HCT116 (cell line): ENCODE measurements at regions not wholly inside any gene's neighbourhood (a gene's known extent, or its start where the extent isn't known, plus 50 kb on each side); places are given as distances from the start of the nearest gene placed in this dataset.

Experiments
- ATAC-seq: fragments of 200-7000 bp; cut with Tn5 transposase; 2 replicates; pipeline ENCODE4 v1.9.1; 2020; ENCODE audit warnings: mild to moderate bottlenecking, moderate library complexity
- BruUV-seq: library from RNA; stranded (reverse); fragments of 400-500 nt; replicated peaks from 2 replicates; lab custom pipeline; 2021; lab: Mats Ljungman, UMichigan
- CTCF ChIA-PET: fragments of 300-600 bp; sonication (Branson Sonifier 250); formaldehyde crosslinking; loops from one replicate; lab custom pipeline; 2021; ENCODE audit warnings: antibody characterized with exemption; lab: Charles Lee
- POLR2A ChIA-PET: fragments of 300-600, 350-600 bp; sonication (Branson Sonifier 250); formaldehyde crosslinking; loops from one replicate; lab custom pipeline; 2021; ENCODE audit warnings: antibody characterized with exemption; lab: Charles Lee
- RAD21 ChIA-PET, 2 experiments: fragments of 300-600 bp; sonication (Branson Sonifier 250); formaldehyde crosslinking; loops; one replicate each; lab custom pipeline; 2023; ENCODE audit warnings: low total read pairs in 2 of 2; ENCODE audit not compliant: uncharacterized antibody in 2 of 2, unreplicated experiment in 2 of 2, low non-redundant PET in 1 of 2; lab: Charles Lee
- DNase-seq: peaks from one replicate; pipeline ENCODE4 v3.0.0-alpha.2; 2010; ENCODE audit warnings: low read depth, low spot score
- H2AFZ ChIP-seq: fragments of 200-600 bp; shearing (Covaris generic), sonication (generic); 2 replicates; pipeline ENCODE4 v1.6.1; 2017; ENCODE audit warnings: low read depth, mixed run types, mixed read lengths, antibody characterized with exemption, low read length; ENCODE audit not compliant: poor library complexity, severe bottlenecking
- H3K27ac ChIP-seq: 2 replicates; pipeline ENCODE4 v1.5.1; 2012; ENCODE audit warnings: low read depth, low read length
- H3K27me3 ChIP-seq: fragments of 200-600 bp; sonication (generic); 2 replicates; pipeline ENCODE4 v1.6.1; 2016; ENCODE audit warnings: mixed run types, low read length, mixed read lengths; ENCODE audit not compliant: insufficient read depth
- H3K36me3 ChIP-seq, 2 experiments: fragments of 200-500 bp in 1 of 2; fragments of 200-600 bp in 1 of 2; sonication (Bioruptor generic) in 1 of 2; sonication (generic) in 1 of 2; 2 replicates each; pipeline versions ENCODE4 v1.5.1 to v1.6.1; 2014 to 2016; ENCODE audit warnings: low read length in 2 of 2, inconsistent platforms in 1 of 2, mixed read lengths in 1 of 2, mixed run types in 1 of 2; ENCODE audit not compliant: insufficient read depth in 2 of 2, control insufficient read depth in 1 of 2
- H3K4me1 ChIP-seq, 2 experiments: fragments of 200-600 bp in 1 of 2; sonication (generic) in 1 of 2; 2 replicates each; pipeline versions ENCODE4 v1.5.1 to v1.6.1; 2012 to 2017; ENCODE audit warnings: low read length in 2 of 2, inconsistent platforms in 1 of 2, mild to moderate bottlenecking in 1 of 2, mixed read lengths in 1 of 2, mixed run types in 1 of 2, moderate library complexity in 1 of 2; ENCODE audit not compliant: insufficient read depth in 2 of 2, control insufficient read depth in 1 of 2
- H3K4me2 ChIP-seq: fragments of 200-600 bp; sonication (generic); 2 replicates; pipeline ENCODE4 v1.6.1; 2017; ENCODE audit warnings: mixed run types, low read length, mixed read lengths
- H3K4me3 ChIP-seq, 2 experiments: fragments of 200-600 bp in 1 of 2; sonication (generic) in 1 of 2; replicated peaks in 1 of 2; 2 replicates each; pipeline ENCODE4 v1.5.1; 2011 to 2016; ENCODE audit warnings: low read length in 2 of 2, control low read depth in 1 of 2, low read depth in 1 of 2, mild to moderate bottlenecking in 1 of 2, mixed read lengths in 1 of 2, mixed run types in 1 of 2
- H3K79me2 ChIP-seq: fragments of 200-600 bp; sonication (generic); 2 replicates; pipeline ENCODE4 v1.6.1; 2017; ENCODE audit warnings: mild to moderate bottlenecking, mixed run types, low read length, moderate library complexity, mixed read lengths; ENCODE audit not compliant: insufficient read depth
- H3K9ac ChIP-seq: fragments of 200-600 bp; sonication (generic); 2 replicates; pipeline ENCODE4 v1.6.1; 2016; ENCODE audit warnings: low read length, mixed read lengths
- H3K9me2 ChIP-seq: fragments of 200-600 bp; sonication (generic), shearing (Covaris generic); 2 replicates; pipeline ENCODE4 v1.6.1; 2017; ENCODE audit warnings: mixed run types, mild to moderate bottlenecking, moderate library complexity; ENCODE audit not compliant: insufficient read depth
- H3K9me3 ChIP-seq, 2 experiments: fragments of 200-500 bp in 1 of 2; fragments of 200-600 bp in 1 of 2; sonication (Bioruptor generic) in 1 of 2; sonication (generic) in 1 of 2; 2 replicates each; pipeline ENCODE4 v1.6.1; 2014 to 2017; ENCODE audit warnings: low read length in 2 of 2, mixed read lengths in 2 of 2, inconsistent platforms in 1 of 2, low read depth in 1 of 2, mild to moderate bottlenecking in 1 of 2, mixed run types in 1 of 2, moderate library complexity in 1 of 2; ENCODE audit not compliant: control insufficient read depth in 1 of 2, insufficient read depth in 1 of 2
- H4K20me1 ChIP-seq: fragments of 200-600 bp; sonication (generic), shearing (Covaris generic); 2 replicates; pipeline ENCODE4 v1.6.1; 2017; ENCODE audit warnings: mixed run types, mild to moderate bottlenecking, moderate library complexity; ENCODE audit not compliant: insufficient read depth
- CBX3 ChIP-seq: IDR thresholded peaks from 2 replicates; pipeline ENCODE4 v1.6.1; 2012; ENCODE audit warnings: low read depth
- CTCF ChIP-seq, 3 experiments: fragments of 200-600 bp in 1 of 3; sonication (generic) in 1 of 3; IDR thresholded peaks in 2 of 3; conservative IDR thresholded peaks in 1 of 3; 2 replicates each; pipeline ENCODE4 v1.5.1; 2012 to 2017; ENCODE audit warnings: low read depth in 2 of 3, low read length in 2 of 3, antibody characterized with exemption in 1 of 3, borderline replicate concordance in 1 of 3, control low read depth in 1 of 3, mild to moderate bottlenecking in 1 of 3, mixed read lengths in 1 of 3, mixed run types in 1 of 3, moderate library complexity in 1 of 3; ENCODE audit not compliant: insufficient read depth in 1 of 3
- EGR1 ChIP-seq: IDR thresholded peaks from 2 replicates; pipeline ENCODE4 v1.6.1; 2012; ENCODE audit warnings: low read depth
- EZH2 ChIP-seq: fragments of 200-600 bp; sonication (generic); IDR thresholded peaks from 2 replicates; pipeline ENCODE4 v1.6.1; 2017; ENCODE audit warnings: antibody characterized with exemption, mixed run types
- POLR2A ChIP-seq: IDR thresholded peaks from 2 replicates; pipeline ENCODE4 v1.7.0; 2011; ENCODE audit warnings: borderline replicate concordance; ENCODE audit not compliant: insufficient read depth, insufficient read length; ENCODE audit errors: extremely low read depth
- POLR2AphosphoS5 ChIP-seq: IDR thresholded peaks from 2 replicates; pipeline ENCODE4 v1.6.1; 2011; ENCODE audit warnings: mild to moderate bottlenecking, low read depth, low read length, moderate library complexity
- REST ChIP-seq: IDR thresholded peaks from 2 replicates; pipeline ENCODE4 v1.6.1; 2012; ENCODE audit warnings: low read depth
- SIN3A ChIP-seq: IDR thresholded peaks from 2 replicates; pipeline ENCODE4 v1.6.1; 2012; ENCODE audit warnings: low read depth
- SP1 ChIP-seq: IDR thresholded peaks from 2 replicates; pipeline ENCODE4 v1.6.1; 2012; ENCODE audit warnings: low read depth
- SRF ChIP-seq: IDR thresholded peaks from 2 replicates; pipeline ENCODE4 v1.6.1; 2012; ENCODE audit warnings: low read depth
- TCF7L2 ChIP-seq: IDR thresholded peaks from 2 replicates; pipeline ENCODE4 v1.7.0; 2011; ENCODE audit warnings: borderline replicate concordance, inconsistent platforms; ENCODE audit not compliant: insufficient read depth, insufficient read length; ENCODE audit errors: extremely low read depth
- ZFX ChIP-seq: fragments of 450-650 bp; IDR thresholded peaks from 2 replicates; pipeline ENCODE4 v1.6.1; 2017
- ZNF274 ChIP-seq: fragments of 200-500 bp; sonication (Bioruptor generic); IDR thresholded peaks from 2 replicates; pipeline ENCODE4 v1.6.1; 2014; ENCODE audit warnings: mild to moderate bottlenecking, low read depth, low read length, inconsistent platforms
- intact Hi-C: fragments of 100-400 bp; cut with micrococcal nuclease; formaldehyde crosslinking; loops from 2 replicates; pipeline ENCODE4 v1.10.0; 2022

- no peak overlapping the region for H3K4me2 ChIP-seq
- H4K20me1 ChIP-seq = no peaks in the 10 kb centered on the region; the same call in 1 of the 2 replicates
- ATAC-seq (no peak), DNase-seq (no peak)
- RAD21 ChIA-PET = no interaction called here
- H3K9ac ChIP-seq = no peak overlapping the region
- intact Hi-C loops = no loop called here
- H3K27ac ChIP-seq = no peak overlapping the region
- CTCF ChIA-PET = no interaction called here
- no TSS peak for BruUV-seq
- no peaks in the 10 kb centered on the region for H3K9me2 ChIP-seq
- H3K4me3 ChIP-seq = no peak overlapping the region
- TF ChIP-seq SIN3A (no peak), CTCF (IDR thresholded peaks at IDR 0.05 in 2 of 3, conservative IDR thresholded peaks at IDR 0.05 in 1 of 3; ENCODE audit: borderline replicate concordance in 1 of 3, insufficient read depth in 1 of 3, low read depth in 2 of 3, low read length in 2 of 3) (no peak), EZH2 (no peak), POLR2A (no peak), CBX3 (no peak), POLR2AphosphoS5 (no peak), TCF7L2 (no peak), ZNF274 (no peak), ZFX (no peak), SRF (no peak), EGR1 (no peak), REST (no peak), SP1 (no peak)
- H3K4me1 ChIP-seq = no peaks in the 10 kb centered on the region
- no peak overlapping the region for H2AFZ ChIP-seq
- H3K36me3 ChIP-seq = no peaks in the 10 kb centered on the region
- H3K27me3 ChIP-seq = no peaks in the 10 kb centered on the region
- peaks cover 30% of the 10 kb centered on the region in 2 experiments; a peak in 3 of 4 replicates for H3K9me3 ChIP-seq
- POLR2A ChIA-PET = no interaction called here
- no peaks in the 10 kb centered on the region for H3K79me2 ChIP-seq
These were observed 1057.5 kb downstream of the SORCS3 start for GRCh38 chr10:105698592-105698991.
